SH-SY5Y (cell line): ENCODE measurements at regions not wholly inside any gene's neighbourhood (a gene's known extent, or its start where the extent isn't known, plus 50 kb on each side); places are given as distances from the start of the nearest gene placed in this dataset.

Experiments used
- GATA2 ChIP-seq: IDR thresholded peaks from 2 replicates; pipeline ENCODE4 v1.6.1; 2011; ENCODE audit warnings: mild to moderate bottlenecking, low read depth, low read length
- GATA3 ChIP-seq: IDR thresholded peaks from 2 replicates; pipeline ENCODE4 v1.6.1; 2011; ENCODE audit warnings: low read depth, mild to moderate bottlenecking, low read length, moderate library complexity

DNA sequence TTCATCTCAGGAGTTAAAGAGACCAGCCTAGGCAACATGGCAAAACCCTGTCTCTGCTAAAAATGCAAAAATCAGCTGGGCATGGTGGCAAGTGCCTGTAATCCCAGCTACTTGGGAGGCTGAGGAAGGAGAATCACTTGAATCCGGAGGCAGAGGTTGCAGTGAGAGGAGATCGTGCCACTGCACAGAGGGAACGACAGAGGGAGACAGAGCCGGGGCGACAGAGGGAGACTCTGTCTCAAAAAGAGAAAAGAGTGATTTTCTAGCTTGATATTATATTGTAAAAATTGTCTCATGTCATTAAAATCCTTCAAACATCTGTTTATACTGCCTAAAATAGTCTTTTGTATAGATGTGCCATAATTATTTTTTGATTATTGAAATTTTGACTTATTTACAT lies 225.4 kb upstream of the AGA start:
- TF ChIP-seq GATA3 (no peak), GATA2 (no peak)
